ENCODE measurements at regions not wholly inside any gene's neighbourhood (a gene's known extent, or its start where the extent isn't known, plus 50 kb on each side); places are given as distances from the start of the nearest gene placed in this dataset.

DNA sequence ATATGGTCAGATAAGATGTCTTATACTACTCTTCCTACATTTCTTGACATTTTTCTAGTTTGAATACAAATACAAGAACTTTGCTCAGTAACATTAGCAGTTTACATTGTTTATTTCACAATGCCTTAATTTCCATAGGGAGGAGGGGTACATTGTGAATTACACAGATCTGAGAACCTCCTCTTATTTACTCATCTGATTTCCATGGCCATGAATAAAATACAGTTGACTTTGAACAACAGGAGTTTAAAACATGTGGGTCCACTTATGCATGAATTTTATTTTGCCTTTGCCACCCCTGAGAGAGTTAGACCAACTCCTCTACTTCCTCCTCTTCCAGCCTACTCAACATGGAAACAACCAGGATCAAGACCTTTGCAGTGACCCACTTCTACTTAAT lies 67.7 kb downstream of the MGST1 start:
- DNase-seq: no peak

DNA sequence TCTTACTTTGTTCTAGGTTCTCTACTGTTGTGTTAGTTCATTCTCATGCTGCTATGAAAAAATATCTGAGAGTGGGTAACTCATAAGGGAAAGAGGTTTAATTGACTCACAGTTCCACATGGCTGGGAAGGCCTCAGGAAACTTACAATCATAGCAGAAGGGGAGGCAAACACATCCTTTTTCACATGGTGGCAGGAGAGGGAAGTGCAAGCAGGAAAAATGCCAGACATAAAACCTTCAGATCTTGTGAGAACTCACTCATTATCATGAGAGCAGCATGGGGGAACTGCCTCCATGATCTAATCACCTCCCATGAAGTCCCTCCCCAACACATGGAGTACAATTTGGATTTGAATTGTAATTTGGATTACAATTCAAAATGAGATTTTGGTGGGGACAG lies 69.6 kb downstream of the MGST1 start:
- DNase-seq: no peak

GRCh38 chr12:16421806-16422205 lies 74.4 kb downstream of the MGST1 start:
- DNase-seq: no peak

DNA sequence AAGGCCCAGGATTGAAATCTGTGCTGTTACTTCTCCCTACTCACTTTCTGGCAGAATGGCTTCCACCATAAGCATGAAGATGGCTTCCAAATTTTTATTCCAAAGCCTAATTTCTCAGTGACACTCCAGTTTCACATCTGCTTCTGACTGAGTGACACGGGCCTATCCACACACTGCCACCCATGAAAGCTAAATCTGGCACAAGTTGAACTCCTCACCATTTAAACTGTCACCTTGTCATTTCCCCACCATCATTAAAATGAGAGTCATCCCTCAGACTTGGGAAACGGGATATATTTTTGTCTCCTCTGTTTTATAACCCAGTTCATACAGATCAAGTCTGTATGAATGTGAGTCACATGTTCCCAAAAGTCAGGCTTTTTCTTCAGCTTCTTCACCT lies 77.1 kb downstream of the MGST1 start:
- no peak for DNase-seq

- DNase-seq: no peak
Measured at GRCh38 chr12:16435875-16436554, 88.6 kb downstream of the MGST1 start.

GRCh38 chr12:16437281-16437816 lies 89.9 kb downstream of the MGST1 start:
- DNase-seq: no peak

DNA sequence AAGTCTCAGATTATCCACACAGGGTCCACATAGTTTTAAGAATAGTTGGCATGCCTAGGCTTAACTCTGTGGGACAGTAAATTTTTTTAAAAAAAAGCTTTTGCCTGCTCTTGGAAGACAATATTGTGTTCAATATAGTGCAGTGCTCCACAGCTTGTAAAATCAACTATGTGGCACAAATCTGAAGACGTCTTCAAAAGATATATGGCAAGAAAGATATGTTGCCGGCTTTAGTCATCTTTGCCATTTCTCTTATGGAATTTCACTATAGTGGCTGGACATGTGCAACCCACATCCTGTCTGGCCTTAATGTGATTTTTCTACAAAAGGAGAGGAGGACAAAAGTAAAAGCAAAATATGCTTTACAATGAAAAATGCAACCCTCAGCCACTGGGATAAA lies 90.5 kb downstream of the MGST1 start:
- DNase-seq: no peak

GRCh38 chr12:16449459-16449858 lies 102.0 kb downstream of the MGST1 start:
- DNase-seq: peak; percentile 68 to 87

DNA sequence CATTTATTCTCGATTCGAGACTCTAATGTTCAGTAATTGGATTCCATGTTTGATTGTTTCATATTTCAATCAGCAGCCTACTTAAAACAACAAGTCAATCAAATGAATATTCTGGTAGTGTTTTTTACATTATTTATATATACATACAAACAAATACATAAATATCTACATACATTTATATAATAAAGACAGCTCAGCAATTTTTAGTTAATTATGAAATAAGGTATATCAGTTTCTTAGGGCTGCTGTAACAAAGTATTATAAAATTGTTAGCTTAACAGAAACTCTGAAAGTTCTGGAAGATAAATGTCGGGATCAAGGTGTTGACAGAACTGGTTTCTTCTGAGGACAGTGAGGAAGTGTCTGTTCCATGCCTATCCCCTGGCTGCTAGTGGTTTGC lies 105.9 kb downstream of the MGST1 start:
- DNase-seq: no peak

GRCh38 chr12:16454481-16454880 lies 107.0 kb downstream of the MGST1 start:
- no peak for DNase-seq

- no peak for DNase-seq
Measured at GRCh38 chr12:16458521-16459078, 111.2 kb downstream of the MGST1 start.

GRCh38 chr12:16467272-16467671 lies 119.8 kb downstream of the MGST1 start:
- DNase-seq: no peak

- DNase-seq: no peak
Measured at GRCh38 chr12:16472631-16473030, 125.2 kb downstream of the MGST1 start.

GRCh38 chr12:16473610-16474326 lies 126.3 kb downstream of the MGST1 start:
- peak in 1 of 2 experiments; percentile 57 for DNase-seq

DNA sequence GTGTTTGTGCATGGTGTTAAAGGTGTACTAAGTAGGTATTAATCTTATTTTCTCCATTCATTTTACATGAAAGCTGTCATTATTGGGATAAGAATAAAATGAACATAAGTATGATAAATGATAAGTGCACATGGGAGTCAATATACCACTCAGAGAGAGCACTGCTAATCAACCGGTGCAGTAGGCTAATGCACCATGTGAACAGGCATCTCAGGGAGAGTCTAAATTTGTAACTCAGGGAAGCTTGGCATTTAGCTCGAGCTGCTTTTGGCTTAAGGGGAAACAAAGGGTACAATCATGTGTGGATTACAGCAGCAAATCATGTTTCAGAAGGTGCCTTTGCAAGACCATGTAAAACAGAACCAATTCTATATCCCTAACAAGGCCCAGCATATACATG lies 127.4 kb downstream of the MGST1 start:
- peak; percentile 84 to 94 for DNase-seq

DNA sequence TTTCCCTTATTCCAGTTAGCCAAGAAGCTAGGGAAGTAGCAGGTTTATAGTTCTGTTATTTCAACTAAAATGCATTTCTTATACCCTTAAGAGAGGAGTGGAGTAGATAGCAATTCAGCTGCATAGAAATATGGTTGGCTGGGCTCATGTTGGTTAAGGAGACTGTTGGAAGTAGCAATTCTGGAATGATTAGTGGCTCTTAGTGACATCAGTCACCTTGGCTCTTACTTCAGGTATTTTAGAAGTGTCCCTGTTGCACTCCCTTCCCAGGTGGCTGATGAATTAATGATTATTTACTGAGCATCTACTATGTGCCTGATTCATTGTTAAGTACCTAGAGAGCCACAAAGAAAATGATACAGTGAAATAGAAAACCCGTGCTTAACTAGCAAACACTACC lies 128.1 kb downstream of the MGST1 start:
- no peak for DNase-seq

- no peak for DNase-seq
Measured at GRCh38 chr12:16482726-16483125, 123.2 kb downstream of the LMO3 start.

- DNase-seq: no peak
Measured at GRCh38 chr12:16492240-16492639, 113.7 kb downstream of the LMO3 start.

DNA sequence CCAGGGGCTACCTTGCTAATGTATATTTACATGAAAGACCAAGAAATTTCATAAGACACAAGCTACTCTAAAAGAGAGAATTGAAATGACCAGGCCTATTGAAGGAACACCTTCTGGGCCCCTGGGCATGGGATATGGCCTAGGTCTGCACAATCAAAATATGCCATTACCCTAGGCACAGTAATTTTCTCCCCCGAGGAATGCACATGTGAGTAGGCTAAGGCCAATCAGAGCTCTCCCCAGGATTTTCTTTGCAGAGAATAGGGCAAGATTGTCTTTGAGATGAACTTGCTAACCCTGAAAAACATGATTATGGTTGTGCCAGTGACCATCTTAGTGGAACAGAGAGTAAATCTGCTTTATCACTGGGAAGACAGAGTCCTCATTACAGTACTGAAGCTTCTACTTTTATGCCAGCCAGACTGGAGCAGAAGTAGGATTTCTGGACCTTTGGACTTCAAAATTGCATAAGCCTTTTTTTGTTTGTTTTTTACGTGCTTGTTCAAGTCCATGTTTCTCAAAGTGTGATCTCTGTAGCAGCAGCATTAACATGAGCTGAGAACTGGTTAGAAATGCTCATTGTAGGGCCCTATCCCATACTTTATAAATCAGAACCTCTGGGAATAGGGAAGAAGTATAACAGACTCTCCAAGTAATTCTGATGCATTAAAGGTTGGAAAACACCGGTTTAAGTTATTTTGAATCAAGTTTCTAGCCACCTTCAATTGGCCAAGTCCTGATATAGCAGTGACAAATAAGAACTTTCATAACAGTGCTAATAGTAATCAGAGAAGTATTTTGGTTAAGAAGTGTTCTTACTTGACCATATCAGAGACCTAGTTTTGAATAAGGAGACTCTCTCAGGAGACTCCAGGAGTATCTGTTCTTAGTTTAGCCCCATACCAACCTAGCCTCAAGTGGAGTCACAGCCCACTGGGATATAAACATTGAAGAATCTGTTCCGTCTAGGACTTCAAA lies 112.9 kb downstream of the LMO3 start:
- DNase-seq: no peak

- DNase-seq: no peak
Measured at GRCh38 chr12:16495196-16495595, 110.8 kb downstream of the LMO3 start.

All from NCI-H2081 (cell line).